ENCODE measurements at regions not wholly inside any gene's neighbourhood (a gene's known extent, or its start where the extent isn't known, plus 50 kb on each side); places are given as distances from the start of the nearest gene placed in this dataset.

DNA sequence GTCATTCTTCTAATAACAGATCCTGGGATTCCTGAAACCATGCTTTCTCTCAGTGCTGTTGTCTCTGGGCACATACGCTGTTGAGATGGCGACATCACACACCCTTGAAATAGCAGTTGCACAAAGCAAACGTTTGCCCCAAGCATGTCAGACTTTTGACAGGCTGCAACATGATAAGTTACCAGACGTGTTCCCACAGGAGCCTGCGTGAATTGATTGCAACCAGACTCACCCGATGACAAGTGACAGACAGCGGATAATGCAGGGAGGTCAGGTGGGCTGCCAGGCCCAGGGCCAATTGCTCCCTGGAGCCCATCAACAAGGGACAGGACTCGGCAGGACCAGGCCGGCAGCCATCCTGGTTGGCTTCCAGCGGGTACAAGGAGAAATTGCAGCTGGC, 310.9 kb downstream of the SIPA1L2 start:
- TF ChIP-seq, protein P1, sequence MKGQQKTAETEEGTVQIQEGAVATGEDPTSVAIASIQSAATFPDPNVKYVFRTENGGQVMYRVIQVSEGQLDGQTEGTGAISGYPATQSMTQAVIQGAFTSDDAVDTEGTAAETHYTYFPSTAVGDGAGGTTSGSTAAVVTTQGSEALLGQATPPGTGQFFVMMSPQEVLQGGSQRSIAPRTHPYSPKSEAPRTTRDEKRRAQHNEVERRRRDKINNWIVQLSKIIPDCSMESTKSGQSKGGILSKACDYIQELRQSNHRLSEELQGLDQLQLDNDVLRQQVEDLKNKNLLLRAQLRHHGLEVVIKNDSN (IDR thresholded peaks at IDR 0.05): no peak
- no peak for TF ChIP-seq RAD21 (IDR thresholded peaks at IDR 0.05; ENCODE audit: low read depth)
- no peak for TF ChIP-seq FOXM1 (IDR thresholded peaks at IDR 0.05; ENCODE audit: borderline replicate concordance, low read depth)
- TF ChIP-seq, protein P2, sequence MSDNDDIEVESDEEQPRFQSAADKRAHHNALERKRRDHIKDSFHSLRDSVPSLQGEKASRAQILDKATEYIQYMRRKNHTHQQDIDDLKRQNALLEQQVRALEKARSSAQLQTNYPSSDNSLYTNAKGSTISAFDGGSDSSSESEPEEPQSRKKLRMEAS (IDR thresholded peaks at IDR 0.05): no peak

DNA sequence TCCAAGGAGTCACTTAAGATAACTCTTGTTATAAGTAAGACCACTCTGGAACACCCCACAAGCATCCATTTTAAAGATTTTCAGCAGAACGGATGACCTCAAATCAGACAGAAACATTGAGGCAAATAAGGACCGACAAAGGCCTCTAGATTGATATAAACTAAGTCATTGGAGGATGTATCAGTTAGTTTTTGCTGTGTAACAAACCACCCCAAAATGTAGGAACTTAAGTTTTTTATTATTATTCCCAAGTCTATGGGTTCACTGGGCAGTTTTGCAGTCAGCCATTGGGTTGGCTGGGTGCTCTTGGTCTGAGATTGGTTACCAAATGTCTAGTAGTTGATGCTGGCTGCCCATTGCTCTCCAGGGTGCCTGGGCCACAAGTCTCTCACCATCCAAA, 311.8 kb downstream of the SIPA1L2 start:
- no peak for TF ChIP-seq YY1 (IDR thresholded peaks at IDR 0.05; ENCODE audit: low read depth)
- TF ChIP-seq TEAD4 (IDR thresholded peaks at IDR 0.05): no peak
- TF ChIP-seq NFIC (IDR thresholded peaks at IDR 0.05): no peak
- TF ChIP-seq, protein P2 (IDR thresholded peaks at IDR 0.05): no peak
- no peak for TF ChIP-seq EP300 (IDR thresholded peaks at IDR 0.05; ENCODE audit: borderline replicate concordance)

- TF ChIP-seq EP300 (IDR thresholded peaks at IDR 0.05; ENCODE audit: borderline replicate concordance): no peak
- TF ChIP-seq ZBTB7A (IDR thresholded peaks at IDR 0.05; ENCODE audit: low read depth): no peak
- TF ChIP-seq, protein P2 (IDR thresholded peaks at IDR 0.05): no peak
- TF ChIP-seq YY1 (IDR thresholded peaks at IDR 0.05; ENCODE audit: low read depth): no peak
- TF ChIP-seq NFIC (IDR thresholded peaks at IDR 0.05): no peak
- TF ChIP-seq, protein P1 (IDR thresholded peaks at IDR 0.05): no peak
- TF ChIP-seq CREB1 (IDR thresholded peaks at IDR 0.05; ENCODE audit: low read depth): no peak
- TF ChIP-seq RAD21 (IDR thresholded peaks at IDR 0.05; ENCODE audit: low read depth): no peak
- no peak for TF ChIP-seq TAF1 (IDR thresholded peaks at IDR 0.05; ENCODE audit: low read depth)
- no peak for TF ChIP-seq FOXM1 (IDR thresholded peaks at IDR 0.05; ENCODE audit: borderline replicate concordance, low read depth)
- TF ChIP-seq TCF12 (IDR thresholded peaks at IDR 0.05; ENCODE audit: low read depth): no peak
- no peak for TF ChIP-seq REST (IDR thresholded peaks at IDR 0.05; ENCODE audit: low read depth)
- no peak for TF ChIP-seq TEAD4 (IDR thresholded peaks at IDR 0.05)
- TF ChIP-seq EGR1 (IDR thresholded peaks at IDR 0.05): no peak
- no peak for TF ChIP-seq CEBPB (IDR thresholded peaks at IDR 0.05)
Observed at GRCh38 chr1:232317350-232317749, 312.6 kb downstream of the SIPA1L2 start.

DNA sequence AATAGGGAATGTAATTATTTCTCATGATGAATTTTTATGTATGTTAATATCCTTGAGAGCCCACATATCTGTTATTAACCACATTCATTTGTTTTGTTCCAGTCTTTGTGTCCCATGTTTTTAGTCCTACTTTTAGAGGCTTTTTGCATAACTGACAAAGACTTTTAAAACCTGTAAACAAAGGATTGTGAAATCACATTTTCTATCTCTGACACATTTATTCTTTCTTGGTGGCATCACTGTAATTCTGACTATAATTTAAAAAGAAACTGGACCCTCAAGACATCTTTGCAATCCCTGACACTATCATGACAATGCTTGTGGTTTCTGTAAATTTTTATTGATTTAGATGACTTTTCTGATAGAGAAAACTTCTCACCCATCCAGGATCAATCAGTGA, 313.1 kb downstream of the SIPA1L2 start:
- TF ChIP-seq YY1 (IDR thresholded peaks at IDR 0.05; ENCODE audit: low read depth) (no peak), CREB1 (IDR thresholded peaks at IDR 0.05; ENCODE audit: low read depth) (no peak), NFIC (IDR thresholded peaks at IDR 0.05) (no peak), TEAD4 (IDR thresholded peaks at IDR 0.05) (no peak)

DNA sequence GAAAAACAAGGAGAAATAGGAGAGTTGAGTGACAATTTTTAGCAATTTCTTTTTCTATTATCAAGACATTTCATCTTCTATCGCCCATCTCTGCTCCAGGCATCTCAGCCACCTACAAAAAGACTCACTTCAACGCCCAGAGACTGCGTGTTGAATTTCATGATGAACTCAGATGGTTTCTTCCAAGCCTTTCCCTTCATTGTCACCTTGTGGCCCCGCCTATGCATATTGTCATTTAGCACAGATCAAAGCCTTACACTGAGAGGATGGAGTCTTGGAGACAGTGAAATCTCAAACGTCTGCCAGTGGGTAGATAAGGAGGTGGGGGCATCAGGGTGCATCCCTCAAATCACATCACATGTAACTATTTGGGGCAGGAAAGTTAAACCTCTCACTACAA, 319.4 kb downstream of the SIPA1L2 start:
- no peak for TF ChIP-seq YY1 (IDR thresholded peaks at IDR 0.05; ENCODE audit: low read depth)
- no peak for TF ChIP-seq TAF1 (IDR thresholded peaks at IDR 0.05; ENCODE audit: low read depth)
- no peak for TF ChIP-seq RAD21 (IDR thresholded peaks at IDR 0.05; ENCODE audit: low read depth)
- TF ChIP-seq EP300 (IDR thresholded peaks at IDR 0.05; ENCODE audit: borderline replicate concordance): no peak
- TF ChIP-seq NFIC (IDR thresholded peaks at IDR 0.05): no peak
- TF ChIP-seq, protein P2 (IDR thresholded peaks at IDR 0.05): no peak
- TF ChIP-seq, protein P1 (IDR thresholded peaks at IDR 0.05): no peak

GRCh38 chr1:232308616-232309015, 321.3 kb downstream of the SIPA1L2 start:
- TF ChIP-seq CEBPB (IDR thresholded peaks at IDR 0.05): no peak
- no peak for TF ChIP-seq EP300 (IDR thresholded peaks at IDR 0.05; ENCODE audit: borderline replicate concordance)
- TF ChIP-seq CREB1 (IDR thresholded peaks at IDR 0.05; ENCODE audit: low read depth): no peak

DNA sequence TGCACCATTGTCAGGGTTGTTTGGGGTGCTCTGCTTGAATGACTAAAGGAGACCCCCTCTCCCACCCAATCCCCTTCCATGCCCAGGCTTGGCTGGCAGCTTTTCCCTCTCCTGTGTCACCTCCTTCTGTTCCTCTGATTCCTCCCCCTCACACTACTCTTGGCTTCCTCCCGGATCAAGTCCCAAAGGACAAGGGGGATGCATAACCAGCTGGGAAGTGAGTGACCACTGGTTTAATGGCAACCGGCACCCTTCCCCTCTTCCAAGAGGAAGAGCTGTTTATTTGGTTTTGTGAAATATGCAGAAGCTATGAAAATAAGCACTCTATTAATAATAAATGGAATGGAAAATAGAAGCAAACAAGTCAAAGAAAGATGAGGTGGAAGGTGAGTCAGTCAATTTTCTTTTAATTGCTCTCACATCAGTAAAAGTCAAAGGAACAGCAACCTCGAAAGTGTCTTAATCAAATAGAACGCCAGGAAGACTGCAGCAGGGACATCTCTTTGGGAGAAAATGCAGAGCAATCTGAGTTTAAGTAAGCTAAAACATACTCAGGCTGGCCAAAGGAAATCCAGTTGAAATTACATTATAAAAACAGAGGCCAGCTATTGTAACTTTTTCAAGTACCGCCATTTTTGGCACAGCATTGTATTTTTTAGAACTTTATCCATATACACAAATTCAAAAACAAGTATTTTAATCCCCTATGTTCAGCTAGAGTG, 322.5 kb downstream of the SIPA1L2 start:
- no peak for TF ChIP-seq NFIC (IDR thresholded peaks at IDR 0.05)
- TF ChIP-seq, protein P2 (IDR thresholded peaks at IDR 0.05): no peak
